ENCODE measurements at regions not wholly inside any gene's neighbourhood (a gene's known extent, or its start where the extent isn't known, plus 50 kb on each side); places are given as distances from the start of the nearest gene placed in this dataset.

- TF ChIP-seq CTCF (conservative IDR thresholded peaks at IDR 0.05; ENCODE audit: low read length) = no peak
- TF ChIP-seq EZH2phosphoT487 (IDR thresholded peaks at IDR 0.05; ENCODE audit: borderline replicate concordance, low read depth, low read length) = no peak
These were observed 284.5 kb upstream of the USP25 start for GRCh38 chr21:15445327-15445726.

All from OCI-LY7 (cell line).